VCaP (cell line): ENCODE measurements at regions not wholly inside any gene's neighbourhood (a gene's known extent, or its start where the extent isn't known, plus 50 kb on each side); places are given as distances from the start of the nearest gene placed in this dataset.
"Not testable (repeated sequence)": the region's sequence is repeated elsewhere in the genome, so short reads cannot be mapped to it uniquely, and the experiment has no call there.

ENCODE experiments used
- H3K27ac ChIP-seq: fragments of 450-650 bp; 2 replicates; pipeline ENCODE4 v1.5.1; 2017
- TF ChIP-seq, protein P1 (sequence below): fragments of 450-650 bp; conservative IDR thresholded peaks from 2 replicates; pipeline ENCODE4 v1.5.1; 2017; ENCODE audit warnings: mild to moderate bottlenecking, moderate library complexity

DNA sequence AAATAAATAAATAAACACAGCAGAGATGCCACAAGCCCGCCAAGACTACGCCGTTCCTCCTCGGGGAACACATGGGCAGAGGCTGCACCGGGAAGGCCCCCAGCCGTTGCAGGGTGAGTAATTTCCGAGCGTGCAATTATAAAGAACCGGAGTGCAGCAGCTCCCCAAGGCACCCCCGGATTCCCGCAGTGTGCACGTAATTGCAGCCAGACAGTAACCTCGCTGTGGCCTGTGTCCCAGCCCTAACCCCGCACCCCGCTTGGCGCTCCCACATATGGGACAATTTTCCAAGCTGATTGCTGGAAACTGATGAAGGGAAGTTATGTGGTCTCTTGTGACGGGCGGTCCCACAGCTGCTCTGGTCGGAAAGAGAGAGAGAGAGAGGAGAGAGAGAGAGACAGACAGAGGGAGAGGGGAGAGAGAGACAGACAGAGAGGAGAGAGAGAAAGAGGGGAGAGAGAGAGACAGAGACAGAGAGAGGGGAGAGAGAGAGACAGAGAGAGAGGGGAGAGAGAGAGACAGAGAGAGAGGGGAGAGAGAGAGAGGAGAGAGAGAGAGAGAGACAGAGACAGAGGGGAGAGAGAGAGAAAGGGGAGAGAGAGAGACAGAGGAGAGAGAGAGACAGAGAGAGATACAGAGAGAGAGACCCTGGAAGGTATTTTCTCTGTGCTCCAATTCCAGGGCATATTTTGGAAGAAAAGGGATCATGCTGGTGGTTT, 275.4 kb downstream of the SHOX start:
- TF ChIP-seq, protein P1, sequence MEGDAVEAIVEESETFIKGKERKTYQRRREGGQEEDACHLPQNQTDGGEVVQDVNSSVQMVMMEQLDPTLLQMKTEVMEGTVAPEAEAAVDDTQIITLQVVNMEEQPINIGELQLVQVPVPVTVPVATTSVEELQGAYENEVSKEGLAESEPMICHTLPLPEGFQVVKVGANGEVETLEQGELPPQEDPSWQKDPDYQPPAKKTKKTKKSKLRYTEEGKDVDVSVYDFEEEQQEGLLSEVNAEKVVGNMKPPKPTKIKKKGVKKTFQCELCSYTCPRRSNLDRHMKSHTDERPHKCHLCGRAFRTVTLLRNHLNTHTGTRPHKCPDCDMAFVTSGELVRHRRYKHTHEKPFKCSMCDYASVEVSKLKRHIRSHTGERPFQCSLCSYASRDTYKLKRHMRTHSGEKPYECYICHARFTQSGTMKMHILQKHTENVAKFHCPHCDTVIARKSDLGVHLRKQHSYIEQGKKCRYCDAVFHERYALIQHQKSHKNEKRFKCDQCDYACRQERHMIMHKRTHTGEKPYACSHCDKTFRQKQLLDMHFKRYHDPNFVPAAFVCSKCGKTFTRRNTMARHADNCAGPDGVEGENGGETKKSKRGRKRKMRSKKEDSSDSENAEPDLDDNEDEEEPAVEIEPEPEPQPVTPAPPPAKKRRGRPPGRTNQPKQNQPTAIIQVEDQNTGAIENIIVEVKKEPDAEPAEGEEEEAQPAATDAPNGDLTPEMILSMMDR = no peak
- H3K27ac ChIP-seq = no peak overlapping the region

DNA sequence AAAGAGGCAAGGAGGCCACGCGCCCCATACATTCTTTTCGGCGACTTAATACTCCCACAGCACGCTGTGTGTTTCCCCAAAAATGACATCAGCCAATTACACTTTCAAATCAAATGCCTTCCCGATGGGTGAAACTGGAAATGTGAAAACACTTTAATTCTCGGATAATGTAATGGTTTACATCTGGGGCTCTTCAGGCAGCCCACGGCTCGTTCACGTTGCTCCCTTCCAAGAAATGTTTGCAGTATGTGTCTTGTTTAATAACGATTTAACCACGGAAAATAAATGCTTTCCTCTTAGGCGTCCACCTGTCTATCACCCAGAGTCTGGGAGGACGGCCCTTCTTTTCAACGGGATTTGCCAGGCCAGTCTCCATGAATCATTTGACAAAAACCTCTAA, 272.5 kb downstream of the SHOX start:
- H3K27ac ChIP-seq = no peak overlapping the region

DNA sequence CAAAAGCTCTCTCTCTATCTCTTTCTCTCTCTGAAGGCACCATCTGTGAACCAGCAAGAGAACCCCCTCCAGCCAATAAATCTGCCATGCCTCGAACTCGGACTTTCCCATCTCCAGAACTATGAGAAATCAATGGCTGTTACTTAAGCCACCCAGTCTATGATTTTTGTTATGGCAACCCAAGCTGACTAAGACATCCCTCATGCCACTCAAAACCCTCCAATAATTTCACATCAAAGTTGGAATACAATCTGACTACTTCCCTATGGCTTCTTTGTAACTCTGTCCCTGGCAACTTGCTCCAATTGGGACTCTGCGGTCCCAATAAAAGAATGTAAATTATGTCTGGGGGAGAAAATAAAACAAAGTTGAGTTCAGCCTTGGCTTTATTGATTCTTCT, 265.7 kb downstream of the SHOX start:
- TF ChIP-seq, protein P1 = no peak
- H3K27ac ChIP-seq = no peak overlapping the region

More for the DNA sequence above, 272.5 kb downstream of the SHOX start:
- TF ChIP-seq, protein P1 = no peak

DNA sequence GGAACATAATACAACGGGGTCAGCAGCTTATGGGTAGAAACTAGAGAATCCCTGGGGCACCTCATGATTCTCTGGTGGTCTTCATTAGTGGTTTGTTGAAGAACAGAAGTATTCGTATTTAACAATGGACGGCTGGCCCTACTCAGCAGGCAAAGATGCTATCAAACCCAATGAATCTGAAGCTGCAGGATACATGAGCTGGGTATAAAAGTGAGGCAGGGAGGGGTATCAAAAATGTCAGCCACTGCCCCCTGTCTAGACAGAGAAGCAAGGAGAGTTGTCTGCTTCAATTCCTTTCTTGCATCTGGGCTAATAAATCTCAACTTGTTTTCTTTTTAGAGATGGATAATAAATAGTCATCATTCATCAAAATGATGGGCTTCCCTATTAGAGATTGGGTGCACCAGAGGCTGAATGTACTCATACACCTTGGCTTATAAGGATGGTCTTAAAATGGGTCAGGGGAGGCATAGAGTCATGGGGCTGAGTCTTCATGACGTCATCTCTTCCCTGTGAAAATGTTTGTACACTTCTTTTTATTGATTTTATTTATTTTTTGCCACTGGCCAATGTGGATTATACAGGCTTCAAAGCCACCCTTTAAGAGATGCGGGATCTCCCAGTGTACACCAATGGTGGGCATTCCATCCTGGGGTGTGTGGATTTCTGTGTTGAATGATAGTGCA, 259.5 kb downstream of the SHOX start:
- H3K27ac ChIP-seq = no peak overlapping the region
- TF ChIP-seq, protein P1 = no peak

DNA sequence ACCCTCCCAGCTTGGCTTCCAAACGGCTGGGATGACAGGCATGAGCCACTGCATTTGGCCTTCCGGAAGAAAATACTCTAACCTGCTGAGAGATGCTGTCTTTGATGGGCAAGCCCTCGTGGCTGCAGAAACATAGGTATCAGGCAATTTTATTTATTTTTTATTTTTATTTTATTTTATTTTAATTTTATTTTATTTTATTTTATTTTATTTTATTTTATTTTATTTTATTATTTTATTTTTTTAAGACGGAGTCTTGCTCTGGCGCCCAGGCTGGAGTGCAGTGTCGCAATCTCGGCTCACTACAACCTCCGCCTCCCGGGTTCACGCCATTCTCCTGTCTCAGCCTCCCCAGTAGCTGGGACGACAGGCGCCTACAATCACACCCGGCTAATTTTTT, 257.1 kb downstream of the SHOX start:
- not testable (repeated sequence) for H3K27ac ChIP-seq

DNA sequence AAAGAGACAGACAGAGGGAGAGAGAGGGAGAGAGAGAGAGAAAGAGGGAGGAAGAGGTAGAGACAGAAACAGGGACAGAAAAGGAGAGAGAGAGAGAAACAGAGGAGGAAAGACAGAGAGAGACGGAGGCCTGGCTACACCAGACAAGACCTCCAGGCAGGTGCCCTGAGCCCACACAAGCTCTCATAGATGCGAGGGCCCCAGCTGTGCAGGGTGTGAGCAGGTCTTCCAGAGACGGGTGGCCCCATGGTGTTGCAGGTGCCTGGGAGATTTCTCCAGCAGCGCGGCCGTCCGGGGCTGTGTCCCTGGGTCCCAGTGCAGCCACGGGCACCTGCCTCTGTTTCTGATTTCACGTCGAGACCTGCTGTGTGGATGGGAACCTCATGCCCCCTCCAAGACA, 253.0 kb downstream of the SHOX start:
- TF ChIP-seq, protein P1 = no peak
- no peak overlapping the region for H3K27ac ChIP-seq

DNA sequence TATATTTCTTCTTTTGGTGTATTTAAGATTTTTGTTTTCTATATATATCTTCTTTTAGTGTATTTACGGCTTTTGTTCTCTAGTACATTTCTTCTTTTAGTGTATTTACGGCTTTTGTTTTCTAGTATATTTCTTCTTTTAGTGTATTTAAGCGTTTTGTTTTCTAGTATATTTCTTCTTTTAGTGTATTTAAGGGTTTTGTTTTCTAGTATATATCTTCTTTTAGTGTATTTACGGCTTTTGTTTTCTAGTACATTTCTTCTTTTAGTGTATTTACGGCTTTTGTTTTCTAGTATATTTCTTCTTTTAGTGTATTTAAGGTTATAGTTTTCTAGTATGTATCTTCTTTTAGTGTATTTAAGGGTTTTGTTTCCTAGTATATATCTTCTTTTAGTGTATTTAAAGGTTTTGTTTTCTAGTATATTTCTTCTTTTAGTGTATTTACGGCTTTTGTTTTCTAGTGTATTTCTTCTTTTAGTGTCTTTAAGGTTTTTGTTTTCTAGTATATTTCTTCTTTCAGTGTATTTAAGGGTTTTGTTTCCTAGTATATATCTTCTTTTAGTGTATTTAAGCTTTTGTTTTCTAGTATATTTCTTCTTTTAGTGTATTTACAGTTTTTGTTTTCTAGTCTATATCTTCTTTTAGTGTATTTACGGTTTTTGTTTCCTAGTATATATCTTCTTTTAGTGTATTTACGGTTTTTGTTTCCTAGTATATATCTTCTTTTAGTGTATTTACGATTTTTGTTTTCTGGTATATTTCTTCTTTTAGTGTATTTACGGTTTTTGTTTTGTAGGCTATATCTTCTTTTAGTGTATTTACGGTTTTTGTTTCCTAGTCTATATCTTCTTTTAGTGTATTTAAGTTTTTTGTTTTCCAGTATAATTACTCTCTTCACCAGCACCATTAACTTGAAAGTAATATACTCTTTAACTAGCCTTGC, 249.4 kb downstream of the SHOX start:
- not testable (repeated sequence) for H3K27ac ChIP-seq

DNA sequence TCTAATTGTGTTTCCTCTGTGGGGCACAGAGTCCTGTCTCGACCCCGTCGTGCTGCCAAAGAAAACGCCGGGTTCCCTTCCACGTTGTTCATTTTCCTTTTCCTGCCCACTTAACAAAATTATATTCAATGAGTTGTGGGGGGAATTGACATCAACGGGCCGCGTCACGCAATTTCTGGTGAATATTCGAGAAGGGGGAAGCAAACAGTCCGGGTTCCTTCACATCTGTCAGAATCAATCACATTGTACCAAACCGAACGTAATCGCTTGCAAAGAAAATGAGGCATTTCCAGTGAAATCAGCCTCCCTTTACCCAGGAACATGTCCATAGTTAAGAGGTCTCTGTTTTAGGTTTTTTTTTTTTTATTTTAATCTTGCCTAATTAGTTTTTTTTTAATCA, 243.5 kb downstream of the SHOX start:
- TF ChIP-seq, protein P1 = no peak
- no peak overlapping the region for H3K27ac ChIP-seq
